HG03457 (cell line): ENCODE measurements at regions not wholly inside any gene's neighbourhood (a gene's known extent, or its start where the extent isn't known, plus 50 kb on each side); places are given as distances from the start of the nearest gene placed in this dataset.
"Not testable (repeated sequence)": the region's sequence is repeated elsewhere in the genome, so short reads cannot be mapped to it uniquely, and the experiment has no call there.

Experiments used
- ATAC-seq: cut with Tn5 transposase; IDR thresholded peaks from one replicate; pipeline ENCODE4 v1.9.1; 2021; ENCODE audit warnings: moderate number of reproducible peaks; ENCODE audit not compliant: unreplicated experiment

DNA sequence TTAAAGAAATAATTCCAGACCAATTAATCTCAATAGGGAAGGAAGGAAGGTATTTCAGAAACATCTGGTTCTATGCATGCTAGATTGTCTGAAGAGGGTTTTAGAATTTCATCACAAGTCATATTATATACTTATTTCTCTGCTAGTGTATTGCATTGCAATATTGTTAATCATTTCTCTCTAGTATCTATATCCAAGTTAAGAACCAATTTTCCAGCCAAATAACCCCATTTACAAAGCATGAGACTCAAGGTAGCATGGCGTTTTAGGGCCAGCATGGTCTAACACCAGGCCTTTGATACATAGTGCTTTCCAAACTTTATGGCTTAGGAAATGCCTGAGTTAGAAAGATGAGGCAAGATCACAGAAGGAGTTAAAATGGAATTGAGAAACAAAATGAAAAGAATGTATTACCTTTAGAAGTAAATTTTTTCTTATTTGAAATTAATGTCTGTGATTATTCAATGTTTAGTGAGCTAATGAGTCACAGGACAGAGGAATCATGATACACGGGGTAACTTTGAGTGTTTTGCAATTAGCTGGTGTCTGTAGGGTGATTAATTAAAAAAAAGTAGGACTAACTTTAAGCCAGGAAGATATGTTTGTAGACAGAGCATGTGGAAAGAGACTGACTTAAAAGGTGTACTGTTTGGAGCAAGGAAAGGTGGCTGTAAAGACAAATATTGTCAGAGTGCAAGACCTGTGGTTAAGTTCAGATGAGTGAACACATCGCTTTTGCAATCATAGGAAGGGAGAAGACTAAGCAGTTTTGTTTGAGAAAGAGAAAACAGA is 1006.2 kb upstream of the CITED2 start:
- no peak for ATAC-seq

GRCh38 chr6:140379919-140380318 is 1005.5 kb upstream of the CITED2 start:
- ATAC-seq = no peak

GRCh38 chr6:140376209-140376608 is 1001.8 kb upstream of the CITED2 start:
- ATAC-seq = no peak

DNA sequence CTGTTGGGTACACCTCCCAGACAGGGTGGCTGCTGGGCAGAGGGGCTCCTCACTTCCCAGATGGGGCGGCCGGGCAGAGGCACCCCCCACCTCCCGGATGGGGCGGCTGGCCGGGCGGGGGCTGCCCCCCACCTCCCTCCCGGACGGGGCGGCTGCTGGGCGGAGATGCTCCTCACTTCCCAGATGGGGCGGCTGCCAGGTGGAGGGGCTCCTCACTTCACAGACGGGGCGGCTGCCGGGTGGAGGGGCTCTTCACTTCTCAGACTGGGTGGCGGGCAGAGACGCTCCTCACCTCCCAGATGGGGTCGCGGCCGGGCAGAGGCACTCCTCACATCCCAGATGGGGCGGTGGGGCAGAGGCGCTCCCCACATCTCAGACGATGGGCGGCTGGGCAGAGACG is 999.3 kb upstream of the CITED2 start:
- not testable (repeated sequence) for ATAC-seq

DNA sequence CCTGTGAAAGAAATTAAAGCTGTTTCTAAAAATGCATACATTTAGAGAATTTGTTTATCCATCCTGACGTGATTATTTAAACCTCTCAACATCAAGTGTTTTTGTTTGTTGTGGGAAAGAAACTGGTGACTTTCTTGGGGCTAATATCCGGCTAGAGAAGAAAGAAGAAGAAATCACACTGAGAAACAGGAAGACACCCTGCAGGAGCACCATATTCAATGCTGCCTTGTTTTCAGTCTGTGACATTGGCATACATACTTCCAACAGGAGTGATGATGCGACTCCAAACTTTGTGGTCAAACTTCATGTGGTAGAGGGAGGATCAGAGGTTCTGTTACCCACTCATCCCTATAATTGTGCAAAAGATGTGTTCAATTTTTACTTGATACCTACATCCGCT is 997.6 kb upstream of the CITED2 start:
- ATAC-seq = no peak

GRCh38 chr6:140370976-140371870 is 996.8 kb upstream of the CITED2 start:
- no peak for ATAC-seq

DNA sequence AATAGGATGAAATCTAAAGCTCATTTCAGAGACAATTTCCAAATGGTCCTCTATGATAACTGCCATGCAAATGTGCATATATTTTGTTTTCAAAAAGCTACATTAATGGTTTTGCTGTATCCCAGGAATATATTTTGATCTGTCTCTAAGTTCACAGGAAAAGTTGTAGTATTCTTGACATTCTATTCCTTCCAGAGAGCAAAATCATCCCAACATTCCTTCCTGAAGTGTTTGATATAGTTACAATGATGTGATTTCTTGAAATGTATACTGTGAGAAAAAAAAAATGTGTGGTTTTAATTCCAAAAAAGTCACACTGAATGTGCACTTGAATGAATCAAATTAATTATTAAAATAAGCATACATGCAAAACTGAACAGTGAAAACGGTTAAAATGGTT is 996.0 kb upstream of the CITED2 start:
- ATAC-seq = no peak

- ATAC-seq = no peak
Observed at GRCh38 chr6:140366991-140367390, 992.5 kb upstream of the CITED2 start.

GRCh38 chr6:140364916-140365315 is 990.5 kb upstream of the CITED2 start:
- ATAC-seq = no peak

DNA sequence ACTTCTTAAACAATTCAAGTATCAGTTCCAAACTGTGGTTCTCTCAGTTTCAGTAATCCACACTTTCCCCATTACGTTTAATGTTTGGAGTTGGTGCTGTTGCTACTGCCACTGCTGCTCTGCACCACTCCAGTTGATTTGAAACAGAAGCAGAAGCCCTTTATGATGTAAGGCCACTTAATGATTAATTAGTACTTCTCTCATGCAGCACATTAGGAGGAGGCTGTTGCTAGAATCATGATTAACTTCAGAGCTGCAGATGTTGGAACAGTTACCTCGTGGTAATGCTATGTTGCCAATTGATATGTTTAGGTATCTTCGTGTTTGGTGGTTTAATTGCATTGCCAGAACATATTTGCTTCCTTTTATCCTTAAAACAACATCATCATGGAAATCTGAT is 986.2 kb upstream of the CITED2 start:
- no peak for ATAC-seq

- no peak for ATAC-seq
Observed at GRCh38 chr6:140355476-140355875, 981.0 kb upstream of the CITED2 start.

DNA sequence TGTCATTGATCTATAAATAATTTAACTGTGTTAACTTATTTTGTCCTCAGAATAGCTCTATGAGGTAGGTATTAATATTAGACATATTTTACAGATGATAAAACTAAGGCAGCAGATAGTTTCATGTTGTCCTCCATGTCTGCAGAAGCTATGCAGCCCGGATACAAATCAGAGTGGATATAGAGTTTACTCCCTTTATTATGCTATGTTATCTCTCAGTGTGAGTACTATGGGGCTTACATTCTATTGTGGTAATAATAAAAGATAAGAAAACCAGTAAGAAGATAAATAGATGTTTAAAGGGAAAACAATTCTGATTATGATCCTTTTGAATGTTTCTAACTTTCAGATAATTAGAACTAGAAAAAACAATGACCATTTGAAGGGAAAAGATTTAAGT is 979.8 kb upstream of the CITED2 start:
- no peak for ATAC-seq

DNA sequence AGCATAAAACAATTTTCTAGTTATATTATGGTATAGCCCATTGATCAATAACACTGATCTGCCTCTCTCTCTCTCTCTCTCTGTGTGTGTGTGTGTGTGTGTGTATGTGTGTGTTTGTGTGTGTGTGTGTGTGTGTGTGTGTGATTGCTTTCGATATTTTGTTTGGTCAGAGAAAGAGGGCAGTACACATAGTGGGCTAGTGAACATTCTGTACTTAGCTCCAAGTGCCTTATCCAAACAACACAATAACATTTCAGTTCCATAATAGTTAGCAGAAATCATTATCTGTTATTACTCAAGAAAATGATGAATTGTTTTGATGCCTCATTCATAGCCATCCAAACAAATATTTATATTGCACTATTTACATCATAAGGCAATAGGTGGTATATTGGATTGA is 979.1 kb upstream of the CITED2 start:
- ATAC-seq = no peak

GRCh38 chr6:140346428-140346827 is 972.0 kb upstream of the CITED2 start:
- ATAC-seq = no peak

- no peak for ATAC-seq
Observed at GRCh38 chr6:140345935-140346334, 971.5 kb upstream of the CITED2 start.

- ATAC-seq = no peak
Observed at GRCh38 chr6:140344142-140344913, 969.9 kb upstream of the CITED2 start.

DNA sequence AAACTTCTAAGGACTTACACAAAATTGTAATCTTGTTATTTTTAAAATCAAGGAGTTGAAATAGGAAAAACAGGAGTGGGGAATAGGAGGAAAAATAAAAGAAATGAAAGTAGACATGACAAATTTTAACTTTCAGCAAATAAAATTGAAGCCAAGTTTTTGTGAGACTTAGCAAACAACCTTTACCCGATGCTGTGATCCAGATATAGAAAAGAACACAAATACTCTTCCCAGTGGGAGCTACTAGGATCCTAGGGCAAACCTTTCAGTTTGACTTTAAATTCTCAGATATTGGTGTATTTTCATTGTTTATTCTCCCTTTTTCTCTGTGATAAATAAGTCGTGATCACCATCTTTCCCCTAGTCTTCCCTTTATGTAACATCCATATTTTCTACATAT is 968.7 kb upstream of the CITED2 start:
- no peak for ATAC-seq

DNA sequence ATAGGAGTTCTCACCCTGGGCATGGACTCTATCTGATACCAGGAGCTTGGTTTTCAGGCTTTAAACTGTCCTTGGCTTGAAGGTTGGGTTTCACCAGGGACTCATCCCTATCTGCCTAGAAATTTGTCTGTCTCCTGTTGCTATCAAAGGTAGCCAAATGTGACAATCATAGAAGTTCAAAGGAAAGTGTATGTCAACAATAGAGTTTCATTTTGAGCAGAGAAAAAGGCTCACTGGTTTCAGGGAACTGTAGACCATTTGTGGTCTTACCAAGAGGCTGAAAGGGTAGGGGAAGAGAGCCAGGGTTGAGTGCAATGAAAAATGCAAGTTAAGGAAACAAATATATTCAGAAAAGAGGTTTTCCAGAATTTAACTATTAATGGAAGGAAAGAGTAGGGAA is 966.8 kb upstream of the CITED2 start:
- ATAC-seq = no peak

- no peak for ATAC-seq
Observed at GRCh38 chr6:140340795-140341194, 966.3 kb upstream of the CITED2 start.

DNA sequence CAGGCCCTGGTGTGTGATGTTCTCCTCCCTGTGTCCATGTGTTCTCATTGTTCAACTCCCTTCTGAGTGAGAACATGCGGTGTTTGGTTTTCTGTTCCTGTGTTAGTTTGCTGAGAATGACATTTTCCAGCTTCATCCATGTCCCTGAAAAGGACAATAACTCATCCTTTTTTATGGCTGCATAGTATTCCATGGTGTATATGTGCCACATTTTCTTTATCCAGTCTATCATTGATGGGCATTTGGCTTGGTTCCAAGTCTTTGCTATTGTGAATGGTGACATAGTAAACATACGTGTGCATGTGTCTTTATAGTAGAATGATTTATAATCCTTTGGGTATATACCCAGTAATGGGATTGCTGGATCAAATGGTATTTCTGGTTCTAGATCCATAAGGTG is 964.6 kb upstream of the CITED2 start:
- ATAC-seq = not testable (repeated sequence)

- ATAC-seq = no peak
Observed at GRCh38 chr6:140321891-140322290, 947.4 kb upstream of the CITED2 start.
